Mesenchymal stem cell (in vitro differentiated cells and primary cell): ENCODE measurements at regions not wholly inside any gene's neighbourhood (a gene's known extent, or its start where the extent isn't known, plus 50 kb on each side); places are given as distances from the start of the nearest gene placed in this dataset.
"Not testable (repeated sequence)": the region's sequence is repeated elsewhere in the genome, so short reads cannot be mapped to it uniquely, and the experiment has no call there.

Experiments used
- DNase-seq: peaks from one replicate; pipeline ENCODE4 v3.0.0-alpha.2; 2013
- H2AFZ ChIP-seq: one replicate; pipeline ENCODE4 v1.6.1; 2013; ENCODE audit warnings: low read depth, mild to moderate bottlenecking, control low read depth, inconsistent platforms, low read length, moderate library complexity
- H2AK5ac ChIP-seq: 2 replicates; pipeline ENCODE4 v1.6.1; 2013; ENCODE audit warnings: low read length, moderate library complexity, mild to moderate bottlenecking, inconsistent platforms; ENCODE audit not compliant: severe bottlenecking
- H2BK120ac ChIP-seq: one replicate; pipeline ENCODE4 v1.6.1; 2013; ENCODE audit warnings: low read depth, mild to moderate bottlenecking, inconsistent platforms, low read length, moderate library complexity
- H2BK12ac ChIP-seq, 2 experiments: one replicate each; pipeline ENCODE4 v1.6.1; 2013; ENCODE audit warnings: inconsistent platforms in 2 of 2, low read length in 2 of 2, mild to moderate bottlenecking in 2 of 2, moderate library complexity in 2 of 2, control low read depth in 1 of 2
- H2BK15ac ChIP-seq: one replicate; pipeline ENCODE4 v1.6.1; 2013; ENCODE audit warnings: mild to moderate bottlenecking, low read depth, inconsistent platforms; ENCODE audit not compliant: poor library complexity, severe bottlenecking
- H2BK5ac ChIP-seq: 2 replicates; pipeline ENCODE4 v1.6.1; 2013; ENCODE audit warnings: low read depth, mild to moderate bottlenecking, low read length, control low read depth, inconsistent platforms; ENCODE audit not compliant: poor library complexity, severe bottlenecking
- H3K14ac ChIP-seq, 2 experiments: one replicate each; pipeline ENCODE4 v1.6.1; 2013; ENCODE audit warnings: inconsistent platforms in 2 of 2, low read length in 2 of 2, control low read depth in 1 of 2, mild to moderate bottlenecking in 1 of 2, moderate library complexity in 1 of 2
- H3K18ac ChIP-seq, 2 experiments: one replicate each; pipeline ENCODE4 v1.6.1; 2013; ENCODE audit warnings: inconsistent platforms in 2 of 2, low read length in 2 of 2, control low read depth in 1 of 2, low read depth in 1 of 2, mild to moderate bottlenecking in 1 of 2
- H3K23ac ChIP-seq, 2 experiments: one replicate each; pipeline ENCODE4 v1.6.1; 2013; ENCODE audit warnings: inconsistent platforms in 2 of 2, low read length in 2 of 2, mild to moderate bottlenecking in 2 of 2, moderate library complexity in 2 of 2, control low read depth in 1 of 2
- H3K27ac ChIP-seq: 2 replicates; pipeline ENCODE4 v1.5.1; 2013; ENCODE audit warnings: mild to moderate bottlenecking, moderate library complexity, low read length, control low read depth, inconsistent platforms; ENCODE audit not compliant: poor library complexity, severe bottlenecking
- H3K27me3 ChIP-seq, 2 experiments: 2 replicates each; pipeline versions ENCODE4 v1.6.1 to v1.7.0; 2013; ENCODE audit warnings: low read length in 2 of 2, mild to moderate bottlenecking in 2 of 2, moderate library complexity in 2 of 2, control low read depth in 1 of 2, inconsistent platforms in 1 of 2; ENCODE audit not compliant: control insufficient read depth in 1 of 2, insufficient read depth in 1 of 2
- H3K36me3 ChIP-seq, 2 experiments: 2 replicates each; pipeline versions ENCODE4 v1.6.1 to v1.7.0; 2013; ENCODE audit warnings: low read length in 2 of 2, control low read depth in 1 of 2, inconsistent platforms in 1 of 2, low read depth in 1 of 2, mild to moderate bottlenecking in 1 of 2; ENCODE audit not compliant: insufficient read depth in 2 of 2, control insufficient read depth in 1 of 2
- H3K4ac ChIP-seq, 2 experiments: one replicate each; pipeline ENCODE4 v1.6.1; 2013; ENCODE audit warnings: inconsistent platforms in 2 of 2, low read length in 2 of 2, mild to moderate bottlenecking in 2 of 2, moderate library complexity in 2 of 2, control low read depth in 1 of 2, low read depth in 1 of 2
- H3K4me1 ChIP-seq: 2 replicates; pipeline ENCODE4 v1.6.1; 2013; ENCODE audit warnings: low read depth, low read length, control low read depth; ENCODE audit not compliant: control insufficient read depth, insufficient read depth
- H3K4me2 ChIP-seq: 2 replicates; pipeline ENCODE4 v1.6.1; 2013; ENCODE audit warnings: low read length, mild to moderate bottlenecking, inconsistent platforms; ENCODE audit not compliant: poor library complexity, severe bottlenecking
- H3K4me3 ChIP-seq, 2 experiments: 2 replicates each; pipeline versions ENCODE4 v1.5.1 to v1.7.0; 2013; ENCODE audit warnings: low read length in 2 of 2, mild to moderate bottlenecking in 2 of 2, control low read depth in 1 of 2, low read depth in 1 of 2; ENCODE audit not compliant: insufficient read depth in 1 of 2
- H3K79me1 ChIP-seq: replicated peaks from 2 replicates; pipeline ENCODE4 v1.6.1; 2013; ENCODE audit warnings: mild to moderate bottlenecking, control low read depth, low read length, inconsistent platforms; ENCODE audit not compliant: poor library complexity, severe bottlenecking
- H3K9ac ChIP-seq: 2 replicates; pipeline ENCODE4 v1.7.0; 2013; ENCODE audit warnings: mild to moderate bottlenecking, low read length, moderate library complexity
- H3K9me3 ChIP-seq: 2 replicates; pipeline ENCODE4 v1.7.0; 2013; ENCODE audit warnings: mild to moderate bottlenecking, low read length; ENCODE audit not compliant: control insufficient read depth
- H4K8ac ChIP-seq: one replicate; pipeline ENCODE4 v1.6.1; 2013; ENCODE audit warnings: inconsistent platforms, mild to moderate bottlenecking, low read length, moderate library complexity
- H4K91ac ChIP-seq: one replicate; pipeline ENCODE4 v1.6.1; 2013; ENCODE audit warnings: mild to moderate bottlenecking, low read length, inconsistent platforms
- WGBS: methylation state at CpG from one replicate; pipeline ENCODE4 v1.1.7; 2013; ENCODE audit warnings: mixed read lengths; 5-methylcytosine and 5-hydroxymethylcytosine counted together

DNA sequence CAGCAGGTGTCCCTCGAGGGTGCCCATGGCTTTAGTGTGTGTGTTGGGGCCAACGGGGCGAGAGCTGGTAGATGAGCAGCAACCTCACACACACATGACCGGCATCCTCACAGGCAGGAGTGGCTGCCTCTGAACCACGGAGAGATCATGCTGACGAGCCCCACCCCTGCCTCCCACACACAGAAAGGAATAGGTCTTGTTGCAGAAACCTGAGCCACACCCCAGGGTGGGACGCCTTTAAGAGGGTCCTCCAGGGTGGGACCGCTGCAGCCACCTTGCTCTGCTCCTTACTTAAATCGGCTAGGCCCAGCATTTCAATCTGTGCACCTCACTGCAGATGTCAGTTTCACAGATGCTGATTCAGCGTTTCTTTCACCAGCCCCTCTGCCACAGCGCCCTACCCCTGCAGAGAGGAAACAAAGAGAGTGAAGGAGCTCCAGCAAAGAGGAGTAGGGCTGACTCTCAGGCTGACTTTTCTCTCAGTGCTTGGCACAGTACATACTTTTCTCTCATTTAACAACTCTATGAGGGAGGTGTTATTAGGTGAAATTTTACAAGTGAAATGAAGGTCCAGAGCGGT lies 61.2 kb upstream of the EPHB3 start:
- Histone ChIP-seq H3K14ac (no peak overlapping the region), H2BK15ac (no peak overlapping the region), H2AK5ac (no peak overlapping the region), H3K79me1 (no peaks in the 10 kb centered on the region), H3K18ac (no peak overlapping the region), H3K27me3 (peaks cover 23 to 29% of the 10 kb centered on the region in 2 experiments), H2BK12ac (no peak overlapping the region), H4K91ac (no peak overlapping the region), H3K9ac (no peak overlapping the region), H3K4me1 (no peaks in the 10 kb centered on the region), H3K23ac (no peak overlapping the region), H3K27ac (no peak overlapping the region), H3K4me2 (no peak overlapping the region), H4K8ac (no peak overlapping the region), H3K4me3 (no peak overlapping the region), H3K36me3 (no peaks in the 10 kb centered on the region), H3K9me3 (peaks cover 7% of the 10 kb centered on the region), H2BK120ac (no peak overlapping the region), H3K4ac (no peak overlapping the region), H2AFZ (no peak overlapping the region), H2BK5ac (no peak overlapping the region)
- DNase-seq, result no peak
- 85% methylated on average over 9 of the region's 12 CpGs for WGBS

DNA sequence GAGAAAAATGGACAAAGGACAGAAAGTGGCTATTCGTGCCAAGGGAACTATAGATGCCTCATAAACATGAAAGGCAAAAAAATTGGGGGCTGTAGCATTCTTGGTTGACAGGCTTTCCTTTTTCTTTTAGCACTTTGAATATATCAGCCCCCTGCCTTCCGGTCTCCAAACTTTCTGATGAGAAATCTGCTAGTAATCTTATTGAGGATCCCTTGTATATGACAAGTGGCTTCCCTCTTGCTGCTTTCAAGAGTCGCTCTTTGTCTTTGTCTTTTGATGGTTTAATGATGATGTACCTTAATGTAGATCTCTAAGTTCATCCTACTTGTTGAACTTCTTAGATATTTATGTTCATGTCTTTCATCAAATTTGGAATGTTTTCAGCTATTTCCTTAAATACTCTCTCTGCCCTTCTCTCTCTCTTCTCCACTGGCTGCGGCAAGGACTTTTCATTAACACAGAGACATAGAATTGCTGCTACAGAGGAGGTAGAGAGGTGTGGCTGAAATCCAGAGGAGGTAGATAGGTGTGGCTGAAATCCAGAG lies 59.4 kb upstream of the EPHB3 start:
- Histone ChIP-seq H2BK5ac (no peak overlapping the region), H3K9ac (no peak overlapping the region), H2AFZ (no peak overlapping the region), H3K9me3 (peaks cover 7% of the 10 kb centered on the region), H3K4me3 (no peak overlapping the region), H3K14ac (no peak overlapping the region), H3K79me1 (no peaks in the 10 kb centered on the region), H4K91ac (no peak overlapping the region), H2BK12ac (no peak overlapping the region), H3K4me1 (no peaks in the 10 kb centered on the region), H3K27ac (no peak overlapping the region), H2AK5ac (no peak overlapping the region), H3K4ac (no peak overlapping the region), H3K36me3 (no peaks in the 10 kb centered on the region), H3K23ac (no peak overlapping the region), H2BK120ac (no peak overlapping the region), H2BK15ac (no peak overlapping the region), H4K8ac (no peak overlapping the region), H3K4me2 (no peak overlapping the region), H3K18ac (no peak overlapping the region), H3K27me3 (peaks cover 23 to 46% of the 10 kb centered on the region in 2 experiments)
- DNase-seq, result no peak
- WGBS, result 85% methylated on average over 3 of the region's 4 CpGs

DNA sequence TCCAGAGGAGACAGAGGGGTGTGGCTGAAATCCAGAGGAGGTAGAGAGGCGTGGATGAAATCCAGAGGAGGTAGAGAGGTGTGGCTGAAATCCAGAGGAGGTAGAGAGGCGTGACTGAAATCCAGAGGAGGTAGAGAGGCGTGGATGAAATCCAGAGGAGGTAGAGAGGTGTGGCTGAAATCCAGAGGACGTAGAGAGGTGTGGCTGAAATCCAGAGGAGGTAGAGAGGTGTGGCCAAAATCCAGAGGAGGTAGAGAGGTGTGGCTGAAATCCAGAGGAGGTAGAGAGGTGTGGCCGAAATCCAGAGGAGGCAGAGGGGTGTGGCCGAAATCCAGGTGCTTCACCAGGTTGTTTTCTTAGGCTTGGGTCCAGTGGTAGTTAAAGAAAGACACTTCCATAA lies 58.7 kb upstream of the EPHB3 start:
- not testable (repeated sequence) for H2BK15ac ChIP-seq, H2AFZ ChIP-seq, H3K18ac ChIP-seq, H3K36me3 ChIP-seq, H3K4me2 ChIP-seq, H3K4me3 ChIP-seq, H3K9me3 ChIP-seq, H3K27ac ChIP-seq, H3K4ac ChIP-seq, H2BK120ac ChIP-seq, H2BK12ac ChIP-seq, H3K23ac ChIP-seq, H4K8ac ChIP-seq, H2BK5ac ChIP-seq, H2AK5ac ChIP-seq, H3K79me1 ChIP-seq, H3K4me1 ChIP-seq, H4K91ac ChIP-seq, H3K9ac ChIP-seq, H3K14ac ChIP-seq, DNase-seq
- peaks cover 28 to 53% of the 10 kb centered on the region in 2 experiments for H3K27me3 ChIP-seq
- WGBS, result 41% methylated on average over 4 of the region's 6 CpGs

DNA sequence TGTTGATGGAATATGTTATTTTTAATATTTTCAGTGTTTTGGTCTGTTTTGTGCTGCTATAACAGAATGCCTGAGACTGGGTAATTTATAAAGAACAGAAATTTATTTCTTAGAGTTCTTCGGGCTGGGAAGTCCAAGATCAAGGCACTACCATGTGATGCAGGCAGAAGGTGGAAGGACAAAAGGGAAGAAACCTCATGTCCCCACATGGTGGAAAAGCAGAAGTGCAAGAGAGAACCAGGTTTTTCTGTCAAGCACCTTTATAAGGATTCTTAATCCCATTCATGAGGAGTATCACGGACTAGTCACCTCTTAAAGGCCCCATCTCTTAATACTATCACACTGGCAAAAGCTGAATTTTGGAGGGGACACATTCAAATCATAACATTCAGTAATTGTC lies 57.9 kb upstream of the EPHB3 start:
- no peaks in the 10 kb centered on the region for H3K79me1 ChIP-seq
- no peak for DNase-seq
- H3K4me2 ChIP-seq, result no peak overlapping the region
- H2AK5ac ChIP-seq, result no peak overlapping the region
- no peak overlapping the region for H3K4ac ChIP-seq
- WGBS, result 57% methylated on average over 2 of the region's 2 CpGs
- H3K9me3 ChIP-seq, result peaks cover 7% of the 10 kb centered on the region
- H2BK15ac ChIP-seq, result no peak overlapping the region
- no peak overlapping the region for H3K27ac ChIP-seq
- no peak overlapping the region for H2AFZ ChIP-seq
- H2BK120ac ChIP-seq, result no peak overlapping the region
- no peak overlapping the region for H3K9ac ChIP-seq
- no peak overlapping the region for H4K8ac ChIP-seq
- no peak overlapping the region for H3K23ac ChIP-seq
- no peak overlapping the region for H2BK12ac ChIP-seq
- H3K4me1 ChIP-seq, result no peaks in the 10 kb centered on the region
- H3K18ac ChIP-seq, result no peak overlapping the region
- H3K27me3 ChIP-seq, result peaks cover 36 to 61% of the 10 kb centered on the region in 2 experiments
- H2BK5ac ChIP-seq, result no peak overlapping the region
- H3K14ac ChIP-seq, result no peak overlapping the region
- H3K4me3 ChIP-seq, result no peak overlapping the region
- no peak overlapping the region for H4K91ac ChIP-seq
- no peaks in the 10 kb centered on the region for H3K36me3 ChIP-seq
